ENCODE measurements at regions not wholly inside any gene's neighbourhood (a gene's known extent, or its start where the extent isn't known, plus 50 kb on each side); places are given as distances from the start of the nearest gene placed in this dataset.

- Histone ChIP-seq H3K9ac (ENCODE audit: low read depth, low read length) (no peak overlapping the region), H3K4me1 (ENCODE audit: insufficient read depth, low read length) (no peaks in the 10 kb centered on the region), H3K36me3 (ENCODE audit: insufficient read depth, low read length) (no peaks in the 10 kb centered on the region), H3K9me3 (ENCODE audit: control insufficient read depth, insufficient read depth, low read length) (no peaks in the 10 kb centered on the region)
Observed at GRCh38 chr12:24407884-24408283, 458.4 kb upstream of the SOX5 start.

- H3K9me3 ChIP-seq (ENCODE audit: control insufficient read depth, insufficient read depth, low read length) = no peaks in the 10 kb centered on the region
- H3K36me3 ChIP-seq (ENCODE audit: insufficient read depth, low read length) = no peaks in the 10 kb centered on the region
- H3K9ac ChIP-seq (ENCODE audit: low read depth, low read length) = no peak overlapping the region
- 0 out of 2 replicates have a peak, but pooled peaks cover 3% of the 10 kb centered on the region for H3K4me1 ChIP-seq (ENCODE audit: insufficient read depth, low read length)
Observed at GRCh38 chr12:24404086-24404815, 454.8 kb upstream of the SOX5 start.

- H3K9ac ChIP-seq (ENCODE audit: low read depth, low read length) = no peak overlapping the region
- H3K9me3 ChIP-seq (ENCODE audit: control insufficient read depth, insufficient read depth, low read length) = no peaks in the 10 kb centered on the region
- H3K4me1 ChIP-seq (ENCODE audit: insufficient read depth, low read length) = 0 out of 2 replicates have a peak, but pooled peaks cover 3% of the 10 kb centered on the region
- no peaks in the 10 kb centered on the region for H3K36me3 ChIP-seq (ENCODE audit: insufficient read depth, low read length)
Observed at GRCh38 chr12:24400533-24400932, 451.1 kb upstream of the SOX5 start.

DNA sequence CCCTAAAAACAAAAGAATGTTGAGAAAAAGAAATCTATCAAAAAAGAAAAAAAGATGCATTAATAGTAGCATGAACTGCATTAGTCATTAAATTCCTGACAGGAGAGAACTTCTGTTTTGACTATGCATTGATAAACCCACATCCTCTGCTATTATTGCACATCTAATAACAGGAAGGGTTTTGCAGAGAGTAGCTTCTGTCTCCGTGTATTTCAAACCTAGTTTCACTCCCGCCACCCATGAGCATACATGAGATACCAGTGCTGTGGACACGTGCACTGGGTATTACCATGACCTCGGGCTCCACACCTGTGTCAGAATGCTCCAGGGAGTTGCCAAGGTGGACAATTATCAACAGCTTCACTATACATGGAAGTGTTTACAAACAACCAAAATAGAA is 449.1 kb upstream of the SOX5 start:
- Histone ChIP-seq H3K9ac (ENCODE audit: low read depth, low read length) (no peak overlapping the region), H3K36me3 (ENCODE audit: insufficient read depth, low read length) (no peaks in the 10 kb centered on the region), H3K4me1 (ENCODE audit: insufficient read depth, low read length) (0 out of 2 replicates have a peak, but pooled peaks cover 3% of the 10 kb centered on the region), H3K9me3 (ENCODE audit: control insufficient read depth, insufficient read depth, low read length) (no peaks in the 10 kb centered on the region)

GRCh38 chr12:24396224-24396623 is 446.8 kb upstream of the SOX5 start:
- Histone ChIP-seq H3K36me3 (ENCODE audit: insufficient read depth, low read length) (no peaks in the 10 kb centered on the region), H3K9ac (ENCODE audit: low read depth, low read length) (no peak overlapping the region), H3K4me1 (ENCODE audit: insufficient read depth, low read length) (0 out of 2 replicates have a peak, but pooled peaks cover 3% of the 10 kb centered on the region), H3K9me3 (ENCODE audit: control insufficient read depth, insufficient read depth, low read length) (no peaks in the 10 kb centered on the region)

- Histone ChIP-seq H3K4me1 (ENCODE audit: insufficient read depth, low read length) (no peaks in the 10 kb centered on the region), H3K9me3 (ENCODE audit: control insufficient read depth, insufficient read depth, low read length) (0 out of 2 replicates have a peak, but pooled peaks cover 8% of the 10 kb centered on the region), H3K36me3 (ENCODE audit: insufficient read depth, low read length) (no peaks in the 10 kb centered on the region), H3K9ac (ENCODE audit: low read depth, low read length) (no peak overlapping the region)
Observed at GRCh38 chr12:24394246-24394645, 444.8 kb upstream of the SOX5 start.

DNA sequence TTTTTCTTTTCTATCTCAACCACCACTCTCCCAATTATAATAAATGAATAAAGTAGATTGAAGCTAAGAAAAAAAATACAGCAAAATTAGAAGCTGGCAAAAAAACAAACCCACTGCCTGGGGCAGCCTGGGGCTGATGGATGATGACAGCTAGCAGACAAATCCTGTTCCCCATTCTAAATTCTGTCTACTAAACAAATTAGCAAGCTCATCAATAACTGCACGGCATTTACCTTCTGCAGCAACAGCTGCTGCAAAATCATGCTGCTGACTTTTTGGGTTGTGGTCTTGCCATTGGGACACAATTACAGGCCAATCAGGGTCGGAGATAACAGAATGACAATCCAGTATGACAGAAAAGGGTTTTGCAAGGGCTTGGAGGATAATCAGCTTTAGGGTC is 443.6 kb upstream of the SOX5 start:
- Histone ChIP-seq H3K9me3 (ENCODE audit: control insufficient read depth, insufficient read depth, low read length) (0 out of 2 replicates have a peak, but pooled peaks cover 8% of the 10 kb centered on the region), H3K9ac (ENCODE audit: low read depth, low read length) (no peak overlapping the region), H3K4me1 (ENCODE audit: insufficient read depth, low read length) (no peaks in the 10 kb centered on the region)

DNA sequence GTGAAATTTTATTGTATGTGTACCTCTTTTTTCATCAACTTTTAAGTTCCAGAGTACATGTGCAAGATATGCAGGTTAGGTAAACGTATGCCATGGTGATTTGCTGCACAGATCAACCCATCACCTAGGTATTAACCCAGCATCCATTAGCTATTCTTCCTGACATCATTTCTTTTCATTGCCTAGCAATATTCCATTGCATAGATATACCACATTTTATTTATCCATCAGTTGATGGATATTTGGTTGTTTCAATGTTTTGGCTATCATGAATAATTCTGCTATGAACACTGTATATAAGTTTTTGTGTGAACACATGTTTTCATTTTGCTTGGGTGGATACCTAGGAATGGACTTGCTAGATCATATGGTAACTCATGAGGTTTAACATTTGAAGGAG is 439.9 kb upstream of the SOX5 start:
- Histone ChIP-seq H3K9ac (ENCODE audit: low read depth, low read length) (no peak overlapping the region), H3K36me3 (ENCODE audit: insufficient read depth, low read length) (no peaks in the 10 kb centered on the region), H3K9me3 (ENCODE audit: control insufficient read depth, insufficient read depth, low read length) (peaks cover 8% of the 10 kb centered on the region; the same call in 1 of the 2 replicates), H3K4me1 (ENCODE audit: insufficient read depth, low read length) (no peaks in the 10 kb centered on the region)

More for the DNA sequence above, 443.6 kb upstream of the SOX5 start:
- H3K36me3 ChIP-seq (ENCODE audit: insufficient read depth, low read length) = no peaks in the 10 kb centered on the region

GRCh38 chr12:24387381-24387780 is 437.9 kb upstream of the SOX5 start:
- Histone ChIP-seq H3K36me3 (ENCODE audit: insufficient read depth, low read length) (no peaks in the 10 kb centered on the region), H3K9ac (ENCODE audit: low read depth, low read length) (no peak overlapping the region), H3K4me1 (ENCODE audit: insufficient read depth, low read length) (no peaks in the 10 kb centered on the region), H3K9me3 (ENCODE audit: control insufficient read depth, insufficient read depth, low read length) (peaks cover 11% of the 10 kb centered on the region; the same call in 1 of the 2 replicates)

DNA sequence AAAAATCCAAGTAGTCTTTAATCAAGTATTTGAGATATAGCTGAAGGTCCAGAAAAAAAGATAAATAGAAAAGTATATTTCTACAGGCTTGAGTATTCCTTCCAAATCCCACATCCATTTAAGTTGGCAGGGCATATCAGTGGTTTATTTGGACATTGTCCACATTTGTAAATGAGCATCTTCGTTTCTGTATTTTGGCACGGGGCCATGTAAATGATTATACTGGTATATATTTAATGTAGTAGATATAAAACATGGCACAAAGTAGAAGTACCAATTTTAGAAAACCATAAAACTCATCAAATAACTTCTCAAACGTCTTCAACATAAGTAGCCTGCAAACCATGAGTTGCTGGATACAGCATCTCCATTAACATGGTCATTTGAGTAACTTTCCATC is 437.4 kb upstream of the SOX5 start:
- Histone ChIP-seq H3K36me3 (ENCODE audit: insufficient read depth, low read length) (no peaks in the 10 kb centered on the region), H3K9me3 (ENCODE audit: control insufficient read depth, insufficient read depth, low read length) (peaks cover 11% of the 10 kb centered on the region; the same call in 1 of the 2 replicates), H3K9ac (ENCODE audit: low read depth, low read length) (no peak overlapping the region), H3K4me1 (ENCODE audit: insufficient read depth, low read length) (no peaks in the 10 kb centered on the region)

DNA sequence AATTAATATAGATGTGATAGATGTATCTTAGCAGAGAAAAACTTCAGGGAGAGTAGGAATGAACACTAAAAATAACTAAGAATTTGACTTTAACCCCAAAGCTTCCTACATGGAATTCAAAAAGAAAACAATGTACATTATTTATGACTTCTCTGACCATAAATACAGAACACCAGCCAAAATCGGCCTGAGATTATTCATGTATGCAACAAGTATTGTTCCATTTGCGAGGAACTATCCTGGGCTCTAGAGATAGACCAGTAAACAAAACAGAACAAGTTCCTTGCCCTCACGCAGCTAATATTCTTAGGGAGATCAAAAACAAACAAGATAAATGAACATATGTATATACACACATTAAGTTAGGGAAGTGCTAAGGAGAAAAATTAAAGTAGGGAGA is 432.3 kb upstream of the SOX5 start:
- Histone ChIP-seq H3K9me3 (ENCODE audit: control insufficient read depth, insufficient read depth, low read length) (peaks cover 3% of the 10 kb centered on the region; the same call in 1 of the 2 replicates), H3K9ac (ENCODE audit: low read depth, low read length) (no peak overlapping the region), H3K4me1 (ENCODE audit: insufficient read depth, low read length) (peaks cover 29% of the 10 kb centered on the region), H3K36me3 (ENCODE audit: insufficient read depth, low read length) (no peaks in the 10 kb centered on the region)

DNA sequence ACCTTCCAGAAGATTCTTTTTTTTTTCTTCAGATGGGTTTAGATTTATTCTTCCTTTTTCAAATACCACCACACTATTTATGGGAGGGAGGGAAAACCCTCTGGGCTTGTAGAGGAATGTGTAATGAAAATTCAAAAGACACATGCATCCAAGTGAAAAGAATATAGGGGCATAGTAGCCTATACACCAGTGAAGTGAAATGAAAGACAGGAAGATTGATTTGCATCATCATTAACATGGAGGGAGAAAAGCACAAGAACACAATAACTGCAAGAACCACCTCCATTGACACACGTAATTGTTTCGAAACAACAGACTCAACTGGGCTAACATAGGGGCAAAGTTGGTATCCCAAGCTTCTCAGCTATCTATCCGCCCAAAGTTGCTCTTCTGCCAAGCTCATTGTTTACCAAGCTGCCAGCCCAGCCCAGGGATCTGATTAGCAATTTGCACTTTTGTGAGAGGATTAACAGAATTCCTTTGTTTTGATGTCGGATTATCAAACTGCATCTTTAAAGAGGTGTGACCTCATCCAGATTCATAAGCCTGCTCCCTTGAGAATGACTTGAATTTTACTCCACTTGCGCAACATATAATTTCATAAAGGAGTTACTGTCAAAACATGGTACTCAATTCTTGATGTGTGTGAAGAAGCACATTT is 430.5 kb upstream of the SOX5 start:
- peaks cover 29% of the 10 kb centered on the region for H3K4me1 ChIP-seq (ENCODE audit: insufficient read depth, low read length)
- no peaks in the 10 kb centered on the region for H3K36me3 ChIP-seq (ENCODE audit: insufficient read depth, low read length)
- H3K9ac ChIP-seq (ENCODE audit: low read depth, low read length) = no peak overlapping the region
- H3K9me3 ChIP-seq (ENCODE audit: control insufficient read depth, insufficient read depth, low read length) = peaks cover 3% of the 10 kb centered on the region; the same call in 1 of the 2 replicates

- no peaks in the 10 kb centered on the region for H3K36me3 ChIP-seq (ENCODE audit: insufficient read depth, low read length)
- no peak overlapping the region for H3K9ac ChIP-seq (ENCODE audit: low read depth, low read length)
- peaks cover 3% of the 10 kb centered on the region; the same call in 1 of the 2 replicates for H3K9me3 ChIP-seq (ENCODE audit: control insufficient read depth, insufficient read depth, low read length)
- H3K4me1 ChIP-seq (ENCODE audit: insufficient read depth, low read length) = peaks cover 29% of the 10 kb centered on the region
Observed at GRCh38 chr12:24379433-24379832, 430.0 kb upstream of the SOX5 start.

DNA sequence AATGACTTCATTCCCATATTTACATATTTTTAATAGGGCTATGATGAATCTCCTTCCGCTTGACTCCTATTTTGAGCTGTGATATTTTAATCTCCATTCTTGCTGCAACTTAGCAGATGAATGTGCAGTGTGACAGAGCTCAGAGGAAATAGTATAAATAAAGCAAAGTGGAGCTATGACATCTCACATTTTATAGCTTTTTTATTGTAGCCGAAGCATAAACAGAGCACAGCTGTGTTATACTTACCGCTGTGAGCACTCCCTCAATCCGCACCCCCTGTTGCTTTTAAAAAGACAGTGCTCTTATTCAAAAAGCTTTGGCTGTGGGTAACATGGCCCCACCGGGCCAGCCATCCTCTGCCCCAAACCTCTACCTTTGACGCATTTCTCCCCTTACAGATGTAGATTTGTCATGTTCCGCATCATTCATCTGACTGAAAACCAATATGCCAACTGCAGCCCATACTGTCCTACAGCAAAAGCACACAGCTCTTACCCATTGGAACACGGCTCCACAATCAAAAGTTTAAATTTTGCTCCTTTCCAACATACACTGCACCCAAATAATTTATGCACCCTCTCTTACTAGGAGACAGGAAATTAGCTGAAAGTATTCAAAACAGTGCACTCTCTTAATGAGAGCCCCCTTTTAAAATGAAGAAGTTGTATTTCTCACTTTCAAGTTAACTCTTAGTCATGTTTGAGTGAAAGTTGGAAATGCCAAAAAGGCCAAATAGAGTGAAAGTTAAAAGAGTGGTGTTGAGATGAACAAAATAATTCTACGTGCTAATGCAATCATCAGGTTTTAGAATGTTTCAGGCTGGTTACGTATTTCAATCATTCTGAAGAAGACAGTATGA is 429.3 kb upstream of the SOX5 start:
- H3K9me3 ChIP-seq (ENCODE audit: control insufficient read depth, insufficient read depth, low read length) = peaks cover 3% of the 10 kb centered on the region; the same call in 1 of the 2 replicates
- H3K9ac ChIP-seq (ENCODE audit: low read depth, low read length) = no peak overlapping the region
- H3K36me3 ChIP-seq (ENCODE audit: insufficient read depth, low read length) = no peaks in the 10 kb centered on the region
- peaks cover 29% of the 10 kb centered on the region for H3K4me1 ChIP-seq (ENCODE audit: insufficient read depth, low read length)

Data from ES-I3 (cell line).